ENCODE measurements at regions not wholly inside any gene's neighbourhood (a gene's known extent, or its start where the extent isn't known, plus 50 kb on each side); places are given as distances from the start of the nearest gene placed in this dataset.

GRCh38 chr5:44233691-44234090 is 155.5 kb downstream of the FGF10 start:
- in situ Hi-C loops (cut with MboI; ENCODE audit: low sequenced_read_pairs in 4 of 4) (no loop called here), intact Hi-C loops (cut with DNase I; ENCODE audit: low total_unique reads) (no loop called here)
- no peak for TF ChIP-seq CTCF (IDR thresholded peaks at IDR 0.05 in 4 of 5, conservative IDR thresholded peaks at IDR 0.05 in 1 of 5)
- TF ChIP-seq POLR2A (IDR thresholded peaks at IDR 0.05), result no peak
- ATAC-seq, result no peak
- Histone ChIP-seq H3K27me3 (no peaks in the 10 kb centered on the region), H3K9me3 (no peaks in the 10 kb centered on the region), H3K36me3 (no peaks in the 10 kb centered on the region), H3K4me1 (no peaks in the 10 kb centered on the region), H3K27ac (no peak overlapping the region), H3K4me3 (no peak overlapping the region)
- DNase-seq, result no peak

GRCh38 chr5:44225231-44226160 is 163.7 kb downstream of the FGF10 start:
- H3K27ac ChIP-seq, result no peak overlapping the region
- DNase-seq (no peak), ATAC-seq (no peak)
- H3K4me1 ChIP-seq, result no peaks in the 10 kb centered on the region
- no peak for TF ChIP-seq CTCF (IDR thresholded peaks at IDR 0.05 in 4 of 5, conservative IDR thresholded peaks at IDR 0.05 in 1 of 5)
- no peak for TF ChIP-seq POLR2A (IDR thresholded peaks at IDR 0.05)
- intact Hi-C loops (cut with DNase I; ENCODE audit: low total_unique reads), result no loop called here
- no peak overlapping the region for H3K4me3 ChIP-seq
- H3K9me3 ChIP-seq, result no peaks in the 10 kb centered on the region
- no peaks in the 10 kb centered on the region for H3K36me3 ChIP-seq
- in situ Hi-C loops (cut with MboI; ENCODE audit: low sequenced_read_pairs in 4 of 4), result no loop called here
- no peaks in the 10 kb centered on the region for H3K27me3 ChIP-seq

- intact Hi-C loops (cut with DNase I; ENCODE audit: low total_unique reads) (no loop called here), in situ Hi-C loops (cut with MboI; ENCODE audit: low sequenced_read_pairs in 4 of 4) (no loop called here)
- Histone ChIP-seq H3K27me3 (no peaks in the 10 kb centered on the region), H3K9me3 (no peaks in the 10 kb centered on the region), H3K4me3 (no peak overlapping the region), H3K27ac (no peak overlapping the region), H3K36me3 (no peaks in the 10 kb centered on the region), H3K4me1 (no peaks in the 10 kb centered on the region)
- TF ChIP-seq POLR2A (IDR thresholded peaks at IDR 0.05), result no peak
- TF ChIP-seq CTCF (IDR thresholded peaks at IDR 0.05 in 4 of 5, conservative IDR thresholded peaks at IDR 0.05 in 1 of 5), result no peak
- DNase-seq (no peak), ATAC-seq (no peak)
Measured at GRCh38 chr5:44199408-44199807, 189.8 kb downstream of the FGF10 start.

- in situ Hi-C loops (cut with MboI; ENCODE audit: low sequenced_read_pairs in 4 of 4) (no loop called here), intact Hi-C loops (cut with DNase I; ENCODE audit: low total_unique reads) (no loop called here)
- Histone ChIP-seq H3K36me3 (no peaks in the 10 kb centered on the region), H3K27ac (no peak overlapping the region), H3K4me1 (no peaks in the 10 kb centered on the region), H3K9me3 (no peaks in the 10 kb centered on the region), H3K4me3 (no peak overlapping the region), H3K27me3 (no peaks in the 10 kb centered on the region)
- TF ChIP-seq CTCF (IDR thresholded peaks at IDR 0.05 in 4 of 5, conservative IDR thresholded peaks at IDR 0.05 in 1 of 5) (no peak), POLR2A (IDR thresholded peaks at IDR 0.05) (no peak)
- no peak for DNase-seq
- no peak for ATAC-seq
Measured at GRCh38 chr5:44189255-44189654, 200.0 kb downstream of the FGF10 start.

Measured in gastrocnemius medialis (tissue), 4 donors.